Ascending aorta (tissue), 2 donors: ENCODE measurements at regions not wholly inside any gene's neighbourhood (a gene's known extent, or its start where the extent isn't known, plus 50 kb on each side); places are given as distances from the start of the nearest gene placed in this dataset.

Experiments used
- DNase-seq, 2 donors: peaks; one replicate each; pipeline ENCODE4 v3.0.0-alpha.2; 2019; ENCODE audit warnings: low spot score in 2 of 2
- H3K27ac ChIP-seq, 2 donors: fragments of 200-600 bp; sonication (generic); one replicate each; pipeline ENCODE4 v1.5.1; 2016 to 2017; ENCODE audit warnings: mild to moderate bottlenecking in 1 of 2
- H3K27me3 ChIP-seq: fragments of 200-600 bp; sonication (generic); one replicate; pipeline ENCODE4 v1.5.1; 2017
- H3K36me3 ChIP-seq, 2 donors: fragments of 200-600 bp; sonication (generic); one replicate each; pipeline ENCODE4 v1.5.1; 2016
- H3K4me1 ChIP-seq, 2 donors: fragments of 200-600 bp; sonication (generic); one replicate each; pipeline ENCODE4 v1.5.1; 2016 to 2017; ENCODE audit warnings: mild to moderate bottlenecking in 1 of 2
- H3K4me3 ChIP-seq, 2 donors: fragments of 200-600 bp; sonication (generic); one replicate each; pipeline ENCODE4 v1.5.1; 2016 to 2017; ENCODE audit warnings: mild to moderate bottlenecking in 1 of 2
- H3K9me3 ChIP-seq, 2 donors: fragments of 200-600 bp; sonication (generic); one replicate each; pipeline ENCODE4 v1.5.1; 2016
- intact Hi-C: fragments of 100-400 bp; cut with DNase I; formaldehyde crosslinking; loops from one replicate; pipeline ENCODE4 v1.15.1; 2023
- TF ChIP-seq, protein P1 (sequence below), 3 experiments: fragments of 200-600 bp in 2 of 3; fragments of 450-650 bp in 1 of 3; sonication (generic) in 2 of 3; IDR thresholded peaks; one replicate each; pipeline ENCODE4 v1.5.1; 2016 to 2019; ENCODE audit warnings: antibody characterized with exemption in 3 of 3, mild to moderate bottlenecking in 1 of 3, moderate library complexity in 1 of 3

DNA sequence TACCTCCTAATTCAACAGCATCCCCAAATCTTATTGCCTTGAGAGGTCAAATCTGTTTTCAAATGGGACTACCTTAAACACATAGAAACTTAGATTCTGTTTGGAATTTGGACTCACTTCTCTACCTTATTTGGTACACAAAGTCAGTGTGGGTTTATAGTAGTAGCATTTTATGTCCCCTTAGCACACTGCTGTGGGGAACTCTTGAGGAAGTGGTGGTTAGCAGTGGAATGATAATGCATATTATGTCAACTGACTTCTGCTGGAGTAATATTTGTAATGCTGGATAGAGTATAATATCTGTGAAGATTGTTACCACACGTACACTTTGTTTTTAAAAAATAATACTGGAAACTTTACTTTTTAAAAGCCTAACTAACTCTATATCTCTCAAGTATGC lies 386.3 kb downstream of the NDFIP2 start:
- no peaks in the 10 kb centered on the region for H3K9me3 ChIP-seq
- no peaks in the 10 kb centered on the region for H3K36me3 ChIP-seq
- H3K27me3 ChIP-seq, result no peaks in the 10 kb centered on the region
- intact Hi-C loops, result no loop called here
- TF ChIP-seq, protein P1, sequence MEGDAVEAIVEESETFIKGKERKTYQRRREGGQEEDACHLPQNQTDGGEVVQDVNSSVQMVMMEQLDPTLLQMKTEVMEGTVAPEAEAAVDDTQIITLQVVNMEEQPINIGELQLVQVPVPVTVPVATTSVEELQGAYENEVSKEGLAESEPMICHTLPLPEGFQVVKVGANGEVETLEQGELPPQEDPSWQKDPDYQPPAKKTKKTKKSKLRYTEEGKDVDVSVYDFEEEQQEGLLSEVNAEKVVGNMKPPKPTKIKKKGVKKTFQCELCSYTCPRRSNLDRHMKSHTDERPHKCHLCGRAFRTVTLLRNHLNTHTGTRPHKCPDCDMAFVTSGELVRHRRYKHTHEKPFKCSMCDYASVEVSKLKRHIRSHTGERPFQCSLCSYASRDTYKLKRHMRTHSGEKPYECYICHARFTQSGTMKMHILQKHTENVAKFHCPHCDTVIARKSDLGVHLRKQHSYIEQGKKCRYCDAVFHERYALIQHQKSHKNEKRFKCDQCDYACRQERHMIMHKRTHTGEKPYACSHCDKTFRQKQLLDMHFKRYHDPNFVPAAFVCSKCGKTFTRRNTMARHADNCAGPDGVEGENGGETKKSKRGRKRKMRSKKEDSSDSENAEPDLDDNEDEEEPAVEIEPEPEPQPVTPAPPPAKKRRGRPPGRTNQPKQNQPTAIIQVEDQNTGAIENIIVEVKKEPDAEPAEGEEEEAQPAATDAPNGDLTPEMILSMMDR (IDR thresholded peaks at IDR 0.05), result no peak
- H3K4me3 ChIP-seq, result no peak overlapping the region
- H3K27ac ChIP-seq, result no peak overlapping the region
- no peaks in the 10 kb centered on the region for H3K4me1 ChIP-seq
- DNase-seq, result no peak

DNA sequence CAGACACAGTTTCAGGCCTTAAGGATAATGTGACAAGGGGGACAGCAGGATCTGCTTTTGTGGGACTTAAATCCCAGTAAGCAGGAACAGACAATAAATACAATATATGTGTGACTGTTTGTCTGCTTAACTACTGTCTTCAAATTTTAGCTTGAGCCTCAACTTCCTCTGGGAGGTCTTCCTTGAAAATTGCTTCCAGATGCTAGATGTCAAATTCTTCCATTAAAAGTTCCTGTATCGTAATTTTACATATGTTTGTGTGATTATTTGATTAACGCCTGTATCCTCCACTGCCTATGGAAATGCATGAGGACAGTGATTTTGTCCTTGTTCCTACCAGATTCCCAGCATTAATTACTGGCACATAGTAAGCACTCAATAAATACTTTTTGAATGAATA lies 385.5 kb downstream of the NDFIP2 start:
- H3K4me1 ChIP-seq, result no peaks in the 10 kb centered on the region
- no peak overlapping the region for H3K27ac ChIP-seq
- H3K9me3 ChIP-seq, result no peaks in the 10 kb centered on the region
- H3K4me3 ChIP-seq, result no peak overlapping the region
- no peaks in the 10 kb centered on the region for H3K36me3 ChIP-seq
- TF ChIP-seq, protein P1 (IDR thresholded peaks at IDR 0.05), result no peak
- no peak for DNase-seq
- intact Hi-C loops, result no loop called here
- no peaks in the 10 kb centered on the region for H3K27me3 ChIP-seq

DNA sequence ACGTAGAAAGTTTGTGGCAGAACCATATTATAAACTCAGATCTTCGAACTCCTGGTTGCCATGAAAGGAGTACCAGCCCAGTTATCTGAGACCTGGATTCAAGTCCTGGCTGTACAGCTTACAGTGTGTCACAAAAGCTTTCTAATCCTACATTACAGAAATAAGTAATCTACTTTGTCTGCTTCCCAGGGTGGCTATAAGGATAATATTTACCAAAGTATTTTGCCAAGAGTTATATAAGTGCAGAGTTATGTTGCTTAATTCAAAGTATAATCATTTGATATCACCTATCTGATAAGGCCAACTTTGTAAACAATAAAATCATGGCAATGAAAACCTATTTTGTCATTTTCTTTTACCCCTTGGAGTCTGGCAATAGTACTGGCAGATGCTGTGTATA lies 381.6 kb downstream of the NDFIP2 start:
- Histone ChIP-seq H3K4me1 (no peaks in the 10 kb centered on the region), H3K4me3 (no peak overlapping the region), H3K27ac (no peak overlapping the region), H3K27me3 (no peaks in the 10 kb centered on the region), H3K9me3 (no peaks in the 10 kb centered on the region), H3K36me3 (no peaks in the 10 kb centered on the region)
- intact Hi-C loops, result no loop called here
- no peak for DNase-seq
- TF ChIP-seq, protein P1 (IDR thresholded peaks at IDR 0.05), result no peak

DNA sequence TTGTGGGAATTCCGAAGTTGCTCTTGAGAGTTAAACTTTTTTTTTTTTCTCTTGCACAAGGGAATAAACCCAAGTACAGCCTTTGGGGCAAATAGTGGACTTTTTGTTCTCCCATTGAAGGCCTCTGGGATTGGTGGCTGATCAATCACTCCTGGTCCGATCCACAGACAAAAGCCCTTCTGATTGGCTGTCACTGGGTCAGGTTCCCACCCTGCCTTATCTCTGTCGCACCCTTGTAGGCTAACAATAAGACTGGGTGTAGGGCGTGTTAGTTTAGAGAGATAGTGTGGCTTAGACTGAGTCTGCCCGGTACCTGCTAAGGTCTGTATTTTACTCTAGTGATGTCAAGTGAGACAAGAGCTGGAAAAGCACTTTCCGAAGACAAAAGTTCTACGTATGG lies 380.8 kb downstream of the NDFIP2 start:
- no peak for DNase-seq
- Histone ChIP-seq H3K4me3 (no peak overlapping the region), H3K9me3 (no peaks in the 10 kb centered on the region), H3K27me3 (no peaks in the 10 kb centered on the region), H3K27ac (no peak overlapping the region), H3K36me3 (no peaks in the 10 kb centered on the region), H3K4me1 (no peaks in the 10 kb centered on the region)
- intact Hi-C loops, result no loop called here
- TF ChIP-seq, protein P1 (IDR thresholded peaks at IDR 0.05), result no peak

DNA sequence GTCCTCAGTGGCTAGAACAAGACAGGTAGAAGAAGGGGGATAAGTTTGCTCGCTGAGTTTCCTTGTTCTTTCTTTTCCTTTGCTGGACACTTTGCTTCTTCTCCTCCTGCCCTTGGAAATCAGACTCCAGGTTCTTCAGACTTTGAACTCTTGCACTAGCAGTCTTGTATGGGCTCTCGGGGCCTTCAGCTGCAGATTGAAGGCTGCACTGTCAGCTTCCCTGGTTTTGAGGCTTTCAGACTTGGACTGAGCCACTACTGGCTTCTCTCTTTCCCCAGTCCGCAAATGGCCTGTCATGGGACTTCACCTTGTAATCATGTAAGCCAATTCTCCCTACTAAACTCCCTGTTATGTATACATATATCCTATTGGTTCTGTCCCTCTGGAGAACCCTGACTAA lies 379.8 kb downstream of the NDFIP2 start:
- Histone ChIP-seq H3K27ac (no peak overlapping the region), H3K9me3 (no peaks in the 10 kb centered on the region), H3K4me3 (no peak overlapping the region), H3K36me3 (no peaks in the 10 kb centered on the region), H3K27me3 (no peaks in the 10 kb centered on the region), H3K4me1 (no peaks in the 10 kb centered on the region)
- DNase-seq, result no peak
- TF ChIP-seq, protein P1 (IDR thresholded peaks at IDR 0.05), result no peak
- intact Hi-C loops, result no loop called here

DNA sequence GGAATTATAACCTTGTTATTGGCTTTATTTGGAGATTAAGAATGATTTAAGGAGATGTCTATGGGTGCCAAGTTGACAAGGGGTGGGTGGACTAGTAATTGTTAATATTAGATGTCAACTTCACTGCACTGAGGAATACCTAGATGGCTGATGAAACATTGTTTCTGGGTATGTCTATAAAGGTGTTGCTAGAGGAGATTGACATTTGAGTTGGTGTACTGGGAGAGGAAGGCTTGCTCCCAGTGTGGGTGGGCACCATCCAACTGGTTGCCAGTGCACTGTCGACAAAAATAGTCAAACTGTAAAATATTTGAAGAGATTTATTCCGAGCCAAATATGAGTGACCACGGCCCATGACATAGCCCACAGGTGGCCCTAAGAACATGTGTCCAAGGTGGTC lies 378.8 kb downstream of the NDFIP2 start:
- no peak overlapping the region for H3K27ac ChIP-seq
- DNase-seq, result no peak
- H3K4me3 ChIP-seq, result no peak overlapping the region
- intact Hi-C loops, result no loop called here
- no peaks in the 10 kb centered on the region for H3K36me3 ChIP-seq
- H3K9me3 ChIP-seq, result no peaks in the 10 kb centered on the region
- no peaks in the 10 kb centered on the region for H3K27me3 ChIP-seq
- TF ChIP-seq, protein P1 (IDR thresholded peaks at IDR 0.05), result no peak
- H3K4me1 ChIP-seq, result no peaks in the 10 kb centered on the region
